ENCODE measurements at regions not wholly inside any gene's neighbourhood (a gene's known extent, or its start where the extent isn't known, plus 50 kb on each side); places are given as distances from the start of the nearest gene placed in this dataset.

GRCh38 chr20:59429396-59429795 lies 129.0 kb downstream of the EDN3 start:
- no peak for DNase-seq (ENCODE audit: low read depth in 3 of 3, low spot score in 2 of 3)

GRCh38 chr20:59431014-59431413 lies 130.6 kb downstream of the EDN3 start:
- no peak for DNase-seq (ENCODE audit: low read depth in 3 of 3, low spot score in 2 of 3)

- DNase-seq (ENCODE audit: low read depth in 3 of 3, low spot score in 2 of 3), result no peak
These were observed 134.5 kb downstream of the EDN3 start for GRCh38 chr20:59434960-59435359.

GRCh38 chr20:59435518-59435917 lies 135.1 kb downstream of the EDN3 start:
- no peak for DNase-seq (ENCODE audit: low read depth in 3 of 3, low spot score in 2 of 3)

GRCh38 chr20:59437601-59438031 lies 137.2 kb downstream of the EDN3 start:
- DNase-seq (ENCODE audit: low read depth in 3 of 3, low spot score in 2 of 3), result no peak

GRCh38 chr20:59438201-59438600 lies 137.8 kb downstream of the EDN3 start:
- DNase-seq (ENCODE audit: low read depth in 3 of 3, low spot score in 2 of 3), result no peak

GRCh38 chr20:59439243-59439642 lies 138.8 kb downstream of the EDN3 start:
- no peak for DNase-seq (ENCODE audit: low read depth in 3 of 3, low spot score in 2 of 3)

GRCh38 chr20:59441306-59441705 lies 140.9 kb downstream of the EDN3 start:
- DNase-seq (ENCODE audit: low read depth in 3 of 3, low spot score in 2 of 3), result no peak

GRCh38 chr20:59441860-59442810 lies 141.7 kb downstream of the EDN3 start:
- DNase-seq (ENCODE audit: low read depth in 3 of 3, low spot score in 2 of 3), result no peak

GRCh38 chr20:59443550-59443949 lies 143.1 kb downstream of the EDN3 start:
- no peak for DNase-seq (ENCODE audit: low read depth in 3 of 3, low spot score in 2 of 3)

- no peak for DNase-seq (ENCODE audit: low read depth in 3 of 3, low spot score in 2 of 3)
These were observed 146.0 kb downstream of the EDN3 start for GRCh38 chr20:59446376-59446775.

- no peak for DNase-seq (ENCODE audit: low read depth in 3 of 3, low spot score in 2 of 3)
These were observed 147.8 kb downstream of the EDN3 start for GRCh38 chr20:59448196-59448595.

GRCh38 chr20:59448851-59449444 lies 148.5 kb downstream of the EDN3 start:
- DNase-seq (ENCODE audit: low read depth in 3 of 3, low spot score in 2 of 3), result no peak

- DNase-seq (ENCODE audit: low read depth in 3 of 3, low spot score in 2 of 3), result no peak
These were observed 150.7 kb downstream of the EDN3 start for GRCh38 chr20:59451066-59451630.

GRCh38 chr20:59451641-59452040 lies 151.2 kb downstream of the EDN3 start:
- no peak for DNase-seq (ENCODE audit: low read depth in 3 of 3, low spot score in 2 of 3)

GRCh38 chr20:59452856-59453255 lies 151.5 kb upstream of the PHACTR3 start:
- DNase-seq (ENCODE audit: low read depth in 3 of 3, low spot score in 2 of 3), result no peak

- no peak for DNase-seq (ENCODE audit: low read depth in 3 of 3, low spot score in 2 of 3)
These were observed 150.4 kb upstream of the PHACTR3 start for GRCh38 chr20:59453759-59454560.

- DNase-seq (ENCODE audit: low read depth in 3 of 3, low spot score in 2 of 3), result no peak
These were observed 148.7 kb upstream of the PHACTR3 start for GRCh38 chr20:59455402-59456341.

GRCh38 chr20:59456342-59457279 lies 147.7 kb upstream of the PHACTR3 start:
- DNase-seq (ENCODE audit: low read depth in 3 of 3, low spot score in 2 of 3), result no peak
